Endothelial cell of umbilical vein (primary cell): ENCODE measurements at regions not wholly inside any gene's neighbourhood (a gene's known extent, or its start where the extent isn't known, plus 50 kb on each side); places are given as distances from the start of the nearest gene placed in this dataset.

Source experiments
- CTCF ChIP-seq, 2 donors: IDR thresholded peaks; 1 replicate in 1 of 2; 2 replicates in 1 of 2; pipeline ENCODE4 v1.5.1; 2011; ENCODE audit warnings: low read length in 2 of 2, mild to moderate bottlenecking in 2 of 2, moderate library complexity in 2 of 2, control low read depth in 1 of 2, inconsistent platforms in 1 of 2, low read depth in 1 of 2; ENCODE audit not compliant: insufficient read depth in 1 of 2; ENCODE audit errors: extremely low read depth in 1 of 2
- EZH2 ChIP-seq: IDR thresholded peaks from 2 replicates; pipeline ENCODE4 v1.6.1; 2012; ENCODE audit warnings: borderline replicate concordance, low read depth, mild to moderate bottlenecking, moderate library complexity, low read length, inconsistent platforms; ENCODE audit not compliant: severe bottlenecking
- POLR2A ChIP-seq: IDR thresholded peaks from 2 replicates; pipeline ENCODE4 v1.6.1; 2012; ENCODE audit warnings: low read depth, mild to moderate bottlenecking, control low read depth, low read length
- POLR2AphosphoS5 ChIP-seq: IDR thresholded peaks from 2 replicates; pipeline ENCODE4 v1.6.1; 2012; ENCODE audit warnings: low read depth, mild to moderate bottlenecking, control low read depth, low read length, moderate library complexity; ENCODE audit not compliant: insufficient read depth

GRCh38 chr15:95845862-95846515 lies 484.5 kb upstream of the NR2F2 start:
- TF ChIP-seq EZH2 (no peak), CTCF (IDR thresholded peaks at IDR 0.05; ENCODE audit: extremely low read depth in 1 of 2, insufficient read depth in 1 of 2, low read depth in 1 of 2, low read length in 2 of 2) (no peak), POLR2AphosphoS5 (no peak), POLR2A (no peak)
